OCI-LY3 (cell line): ENCODE measurements at regions not wholly inside any gene's neighbourhood (a gene's known extent, or its start where the extent isn't known, plus 50 kb on each side); places are given as distances from the start of the nearest gene placed in this dataset.

Experiments used
- H2AFZ ChIP-seq: fragments of 200-600, 300-600 bp; shearing (Covaris generic); 2 replicates; pipeline ENCODE4 v1.6.0; 2014; ENCODE audit warnings: antibody characterized with exemption, low read depth, low read length
- H3K27ac ChIP-seq: fragments of 200-600, 300-600 bp; sonication (generic); 2 replicates; pipeline ENCODE4 v1.5.1; 2014; ENCODE audit warnings: mild to moderate bottlenecking, low read length, moderate library complexity, mixed read lengths
- H3K27me3 ChIP-seq: fragments of 200-600, 300-600 bp; sonication (generic); 2 replicates; pipeline ENCODE4 v1.6.1; 2014; ENCODE audit warnings: low read depth, low read length, mixed read lengths
- H3K36me3 ChIP-seq: fragments of 200-600, 300-600 bp; sonication (generic); replicated peaks from 2 replicates; pipeline ENCODE3; 2014; ENCODE audit warnings: low read depth, low read length, mixed read lengths
- H3K4me1 ChIP-seq: fragments of 300-600, 200-600 bp; sonication (generic); 2 replicates; pipeline ENCODE4 v1.6.1; 2014; ENCODE audit warnings: low read length, mixed read lengths
- H3K4me2 ChIP-seq: fragments of 200-600, 300-600 bp; sonication (generic); 2 replicates; pipeline ENCODE4 v1.6.1; 2014; ENCODE audit warnings: low read length, mixed read lengths
- H3K4me3 ChIP-seq: fragments of 300-600, 200-600 bp; sonication (generic); 2 replicates; pipeline ENCODE4 v1.5.1; 2014; ENCODE audit warnings: antibody characterized with exemption, mild to moderate bottlenecking, low read length, moderate library complexity
- H3K79me2 ChIP-seq: fragments of 300-600, 200-600 bp; shearing (Covaris generic); 2 replicates; pipeline ENCODE4 v1.6.1; 2014; ENCODE audit warnings: mild to moderate bottlenecking, low read length, mixed read lengths
- H3K9ac ChIP-seq: fragments of 300-600, 200-600 bp; shearing (Covaris generic); 2 replicates; pipeline ENCODE4 v1.6.0; 2014; ENCODE audit warnings: mild to moderate bottlenecking, low read length, moderate library complexity
- H3K9me3 ChIP-seq: fragments of 200-600, 300-600 bp; shearing (Covaris generic); 2 replicates; pipeline ENCODE4 v1.6.1; 2014; ENCODE audit warnings: low read length, mixed read lengths; ENCODE audit not compliant: insufficient read depth
- H4K20me1 ChIP-seq: fragments of 200-600, 300-600 bp; sonication (generic); 2 replicates; pipeline ENCODE4 v1.6.1; 2016; ENCODE audit warnings: low read length, mixed read lengths; ENCODE audit not compliant: insufficient read depth
- EZH2phosphoT487 ChIP-seq: fragments of 200-600 bp; shearing (Covaris generic); IDR thresholded peaks from 2 replicates; pipeline ENCODE4 v1.6.1; 2018; ENCODE audit warnings: antibody characterized with exemption, mixed run types, low read depth
- TF ChIP-seq, protein P1 (sequence below): fragments of 200-600, 300-600 bp; sonication (generic); IDR thresholded peaks from 2 replicates; pipeline ENCODE4 v1.5.1; 2014; ENCODE audit warnings: antibody characterized with exemption, low read length, low read depth

DNA sequence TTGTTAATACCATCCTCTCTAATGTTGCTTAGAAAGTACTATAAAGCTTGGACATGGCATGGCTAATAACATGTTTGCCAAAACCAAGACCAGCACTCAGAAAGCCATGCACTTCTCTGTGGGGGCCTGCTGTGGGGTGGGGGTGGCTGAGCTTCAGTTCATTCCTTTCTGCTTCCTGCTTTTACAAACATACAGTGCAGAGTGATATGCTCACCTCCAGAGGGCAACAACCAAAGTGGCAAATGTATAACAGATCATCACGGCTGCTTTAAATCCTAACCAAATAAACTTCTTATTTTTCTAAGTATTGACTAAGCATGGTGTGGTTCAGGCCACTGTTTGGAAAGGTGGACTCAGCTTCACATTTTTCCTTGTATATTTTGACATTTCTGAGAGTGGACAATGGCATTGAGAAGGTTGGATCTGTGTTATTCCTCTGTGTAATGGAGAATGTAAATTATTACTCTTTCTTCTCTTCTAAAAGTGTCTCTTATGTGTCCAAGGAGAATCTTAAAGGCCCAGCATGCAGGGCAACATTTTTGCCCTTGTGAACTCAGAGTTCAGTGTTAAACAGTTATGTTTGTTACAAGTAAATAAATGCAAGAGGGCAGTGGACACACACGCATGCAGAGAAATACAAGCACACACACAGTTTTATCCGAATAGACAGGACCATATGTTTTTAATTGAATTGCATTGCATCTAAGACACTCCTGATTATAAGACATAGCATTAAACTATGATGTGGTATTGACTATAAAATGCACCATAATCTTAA lies 186.1 kb downstream of the HERPUD2 start:
- Histone ChIP-seq H3K4me2 (no peak overlapping the region), H3K4me3 (no peak overlapping the region), H4K20me1 (no peaks in the 10 kb centered on the region), H3K4me1 (no peaks in the 10 kb centered on the region), H2AFZ (no peak overlapping the region), H3K27me3 (peaks cover 24% of the 10 kb centered on the region), H3K79me2 (no peaks in the 10 kb centered on the region), H3K36me3 (no peaks in the 10 kb centered on the region), H3K9me3 (no peaks in the 10 kb centered on the region), H3K27ac (no peak overlapping the region), H3K9ac (no peak overlapping the region)
- no peak for TF ChIP-seq EZH2phosphoT487
- TF ChIP-seq, protein P1, sequence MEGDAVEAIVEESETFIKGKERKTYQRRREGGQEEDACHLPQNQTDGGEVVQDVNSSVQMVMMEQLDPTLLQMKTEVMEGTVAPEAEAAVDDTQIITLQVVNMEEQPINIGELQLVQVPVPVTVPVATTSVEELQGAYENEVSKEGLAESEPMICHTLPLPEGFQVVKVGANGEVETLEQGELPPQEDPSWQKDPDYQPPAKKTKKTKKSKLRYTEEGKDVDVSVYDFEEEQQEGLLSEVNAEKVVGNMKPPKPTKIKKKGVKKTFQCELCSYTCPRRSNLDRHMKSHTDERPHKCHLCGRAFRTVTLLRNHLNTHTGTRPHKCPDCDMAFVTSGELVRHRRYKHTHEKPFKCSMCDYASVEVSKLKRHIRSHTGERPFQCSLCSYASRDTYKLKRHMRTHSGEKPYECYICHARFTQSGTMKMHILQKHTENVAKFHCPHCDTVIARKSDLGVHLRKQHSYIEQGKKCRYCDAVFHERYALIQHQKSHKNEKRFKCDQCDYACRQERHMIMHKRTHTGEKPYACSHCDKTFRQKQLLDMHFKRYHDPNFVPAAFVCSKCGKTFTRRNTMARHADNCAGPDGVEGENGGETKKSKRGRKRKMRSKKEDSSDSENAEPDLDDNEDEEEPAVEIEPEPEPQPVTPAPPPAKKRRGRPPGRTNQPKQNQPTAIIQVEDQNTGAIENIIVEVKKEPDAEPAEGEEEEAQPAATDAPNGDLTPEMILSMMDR, result peak; percentile 35

DNA sequence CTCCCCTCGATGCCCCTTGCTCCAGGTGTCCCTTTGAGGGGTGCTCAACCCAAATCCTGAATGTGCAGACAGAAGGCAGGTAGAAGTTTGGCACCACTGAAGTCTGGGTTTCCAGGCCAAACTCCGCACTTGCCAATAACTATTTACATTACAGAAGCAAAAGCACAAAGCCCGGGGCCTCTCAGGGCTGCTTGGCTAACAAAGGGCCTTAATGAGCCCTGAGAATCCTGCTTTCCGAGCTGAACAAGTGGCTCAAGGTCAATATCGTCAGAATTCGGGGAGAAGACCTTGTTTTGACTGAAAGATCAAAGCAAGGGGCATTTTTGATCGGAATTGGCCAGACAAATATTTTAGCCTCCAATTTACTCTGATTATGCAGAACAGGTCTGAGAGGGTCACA lies 189.9 kb downstream of the HERPUD2 start:
- Histone ChIP-seq H3K4me1 (no peaks in the 10 kb centered on the region), H3K9me3 (no peaks in the 10 kb centered on the region), H3K79me2 (no peaks in the 10 kb centered on the region), H2AFZ (no peak overlapping the region), H3K4me3 (no peak overlapping the region), H3K4me2 (no peak overlapping the region), H3K27me3 (peaks cover 8% of the 10 kb centered on the region), H3K27ac (no peak overlapping the region), H3K9ac (no peak overlapping the region), H3K36me3 (no peaks in the 10 kb centered on the region), H4K20me1 (no peaks in the 10 kb centered on the region)
- TF ChIP-seq, protein P1, result no peak
- TF ChIP-seq EZH2phosphoT487, result no peak

DNA sequence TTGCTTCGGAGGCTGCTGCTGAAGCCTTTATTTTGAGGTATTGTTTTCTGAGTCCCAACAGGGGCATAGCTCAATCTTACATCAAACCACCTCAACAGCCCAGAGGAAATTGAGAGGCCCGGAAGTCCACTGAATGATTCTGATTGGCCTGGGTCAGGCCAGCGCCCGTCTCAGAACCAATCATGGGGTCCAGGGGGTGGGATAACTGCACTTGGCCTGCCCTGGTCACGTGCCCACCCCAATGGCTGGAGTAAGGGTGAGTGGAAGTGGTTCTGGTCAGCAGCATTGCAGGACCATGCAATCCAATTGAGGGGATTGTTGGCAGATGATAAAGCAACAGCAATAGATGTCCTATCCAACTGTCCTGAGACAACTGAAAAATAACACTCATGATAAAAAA lies 190.6 kb downstream of the HERPUD2 start:
- Histone ChIP-seq H3K9ac (no peak overlapping the region), H3K36me3 (no peaks in the 10 kb centered on the region), H4K20me1 (no peaks in the 10 kb centered on the region), H3K4me3 (no peak overlapping the region), H3K4me1 (no peaks in the 10 kb centered on the region), H2AFZ (no peak overlapping the region), H3K27me3 (peaks cover 4% of the 10 kb centered on the region; the same call in 1 of the 2 replicates), H3K79me2 (no peaks in the 10 kb centered on the region), H3K9me3 (no peaks in the 10 kb centered on the region), H3K4me2 (no peak overlapping the region), H3K27ac (no peak overlapping the region)
- no peak for TF ChIP-seq EZH2phosphoT487
- TF ChIP-seq, protein P1, result no peak

DNA sequence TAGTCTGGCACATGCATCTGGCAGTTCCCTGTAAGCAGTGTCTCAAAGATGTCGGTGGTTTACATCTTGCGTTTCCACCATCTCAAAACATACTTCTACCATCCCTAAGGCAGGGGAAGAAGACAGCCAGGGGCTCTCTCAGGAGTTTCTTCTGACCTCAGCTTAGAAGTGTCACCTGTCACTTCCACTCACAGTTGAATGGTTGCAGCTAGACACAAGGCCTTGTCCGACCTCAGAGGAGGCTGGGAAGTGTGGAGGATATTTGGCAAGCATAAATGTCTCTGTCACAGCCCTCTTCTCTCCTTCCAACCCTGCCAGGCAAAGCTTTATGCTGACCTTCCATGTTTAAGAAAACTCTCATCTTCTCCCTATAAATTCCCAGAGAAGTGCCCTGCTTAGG lies 193.3 kb downstream of the HERPUD2 start:
- no peak overlapping the region for H3K27ac ChIP-seq
- no peaks in the 10 kb centered on the region for H3K79me2 ChIP-seq
- H4K20me1 ChIP-seq, result no peaks in the 10 kb centered on the region
- no peak overlapping the region for H3K4me3 ChIP-seq
- no peaks in the 10 kb centered on the region for H3K9me3 ChIP-seq
- no peak overlapping the region for H3K9ac ChIP-seq
- H3K36me3 ChIP-seq, result no peaks in the 10 kb centered on the region
- H3K4me1 ChIP-seq, result no peaks in the 10 kb centered on the region
- peaks cover 4% of the 10 kb centered on the region; the same call in 1 of the 2 replicates for H3K27me3 ChIP-seq
- no peak overlapping the region for H3K4me2 ChIP-seq
- TF ChIP-seq, protein P1, result no peak
- TF ChIP-seq EZH2phosphoT487, result no peak
- no peak overlapping the region for H2AFZ ChIP-seq
